Hepatocyte (in vitro differentiated cells): ENCODE measurements at regions not wholly inside any gene's neighbourhood (a gene's known extent, or its start where the extent isn't known, plus 50 kb on each side); places are given as distances from the start of the nearest gene placed in this dataset.

ENCODE experiments used
- DNase-seq: peaks from one replicate; pipeline ENCODE4 v3.0.0-alpha.2; 2016; ENCODE audit warnings: low spot score
- H2AFZ ChIP-seq: fragments of 200-600 bp; sonication (generic); 2 replicates; pipeline ENCODE4 v1.6.0; 2016; ENCODE audit warnings: antibody characterized with exemption, mild to moderate bottlenecking
- H3K27ac ChIP-seq: fragments of 200-600 bp; sonication (generic); 2 replicates; pipeline ENCODE4 v1.5.1; 2016; ENCODE audit warnings: mild to moderate bottlenecking
- H3K27me3 ChIP-seq: fragments of 200-600 bp; sonication (generic); 2 replicates; pipeline ENCODE4 v1.6.1; 2016
- H3K36me3 ChIP-seq: fragments of 200-600 bp; sonication (generic); replicated peaks from 2 replicates; pipeline ENCODE4 v1.5.1; 2016; ENCODE audit warnings: low read depth; ENCODE audit not compliant: insufficient read depth
- H3K4me1 ChIP-seq: fragments of 200-600 bp; sonication (generic); 2 replicates; pipeline ENCODE4 v1.5.1; 2016; ENCODE audit warnings: mild to moderate bottlenecking, moderate library complexity; ENCODE audit not compliant: insufficient read depth
- H3K4me2 ChIP-seq: fragments of 200-600 bp; sonication (generic); 2 replicates; pipeline ENCODE4 v1.6.0; 2016
- H3K4me3 ChIP-seq: fragments of 200-600 bp; sonication (generic); 2 replicates; pipeline ENCODE4 v1.5.1; 2016; ENCODE audit warnings: mild to moderate bottlenecking
- H3K79me2 ChIP-seq: fragments of 200-600 bp; sonication (generic); 2 replicates; pipeline ENCODE4 v1.6.0; 2017; ENCODE audit warnings: mild to moderate bottlenecking
- H3K9me2 ChIP-seq: fragments of 200-600 bp; sonication (generic); replicated peaks from 2 replicates; pipeline ENCODE4 v1.6.0; 2017; ENCODE audit warnings: mild to moderate bottlenecking; ENCODE audit not compliant: insufficient read depth
- H3K9me3 ChIP-seq: fragments of 200-600 bp; sonication (generic); 2 replicates; pipeline ENCODE4 v1.5.1; 2016; ENCODE audit warnings: low read depth, mild to moderate bottlenecking
- H4K20me1 ChIP-seq: fragments of 200-600 bp; sonication (generic); 2 replicates; pipeline ENCODE4 v1.6.0; 2016; ENCODE audit warnings: mild to moderate bottlenecking; ENCODE audit not compliant: insufficient read depth, poor library complexity, severe bottlenecking
- CTCF ChIP-seq: fragments of 200-600 bp; sonication (generic); IDR thresholded peaks from 2 replicates; pipeline ENCODE4 v1.5.1; 2016; ENCODE audit warnings: antibody characterized with exemption, mild to moderate bottlenecking; ENCODE audit not compliant: poor library complexity
- EZH2 ChIP-seq: fragments of 200-600 bp; sonication (generic); IDR thresholded peaks from 2 replicates; pipeline ENCODE4 v1.6.1; 2016; ENCODE audit warnings: antibody characterized with exemption, mild to moderate bottlenecking, borderline replicate concordance
- EZH2phosphoT487 ChIP-seq: fragments of 200-600 bp; sonication (generic); IDR thresholded peaks from one replicate; pipeline ENCODE4 v1.6.1; 2018; ENCODE audit warnings: antibody characterized with exemption, mild to moderate bottlenecking, low read depth, moderate library complexity; ENCODE audit not compliant: unreplicated experiment, severe bottlenecking
- WGBS: methylation state at CpG from one replicate; pipeline ENCODE4 v1.1.6; 2016; ENCODE audit warnings: low lambda C conversion rate; ENCODE audit errors: missing lambda C conversion rate; 5-methylcytosine and 5-hydroxymethylcytosine counted together

DNA sequence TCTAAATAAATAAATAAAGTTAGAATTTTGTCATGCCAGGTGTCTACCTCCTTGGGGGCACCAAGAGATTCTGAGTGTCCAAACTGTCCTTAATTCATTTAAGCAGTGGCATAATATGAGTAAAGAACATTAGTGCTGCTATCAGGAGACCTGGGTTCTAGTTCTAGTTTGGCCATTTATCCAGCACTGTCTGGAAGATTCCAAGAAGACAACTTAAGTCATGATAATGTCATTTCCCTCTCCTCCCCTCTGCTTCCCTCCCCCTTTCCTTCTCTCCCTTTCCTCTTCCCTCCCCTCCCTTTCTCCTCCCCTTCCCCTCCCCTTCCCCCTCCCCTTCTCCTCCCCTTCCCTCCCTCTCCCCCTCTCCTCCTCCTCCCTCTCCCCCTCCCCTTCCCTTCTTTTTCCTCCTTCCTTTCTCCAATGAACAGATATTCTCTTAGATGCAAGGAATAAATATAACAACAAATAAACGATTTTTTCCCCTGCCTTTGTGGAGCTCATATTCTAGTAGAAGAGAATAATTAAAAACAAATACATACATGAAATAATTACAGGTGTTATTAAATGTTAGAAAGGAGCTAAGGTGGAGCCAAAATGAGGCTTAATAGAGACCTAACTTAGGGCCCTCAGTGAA is 90.8 kb downstream of the NMUR2 start:
- H3K4me2 ChIP-seq: no peak overlapping the region
- WGBS: 65% methylated on average over 1 of the region's 1 CpG
- no peaks in the 10 kb centered on the region for H4K20me1 ChIP-seq
- H3K9me3 ChIP-seq: no peaks in the 10 kb centered on the region
- no peaks in the 10 kb centered on the region for H3K9me2 ChIP-seq
- DNase-seq: no peak
- no peaks in the 10 kb centered on the region for H3K27me3 ChIP-seq
- no peaks in the 10 kb centered on the region for H3K4me1 ChIP-seq
- no peaks in the 10 kb centered on the region for H3K36me3 ChIP-seq
- H2AFZ ChIP-seq: no peak overlapping the region
- no peaks in the 10 kb centered on the region for H3K79me2 ChIP-seq
- no peak overlapping the region for H3K27ac ChIP-seq
- TF ChIP-seq EZH2: no peak
- TF ChIP-seq CTCF: no peak
- no peak for TF ChIP-seq EZH2phosphoT487
- no peak overlapping the region for H3K4me3 ChIP-seq

DNA sequence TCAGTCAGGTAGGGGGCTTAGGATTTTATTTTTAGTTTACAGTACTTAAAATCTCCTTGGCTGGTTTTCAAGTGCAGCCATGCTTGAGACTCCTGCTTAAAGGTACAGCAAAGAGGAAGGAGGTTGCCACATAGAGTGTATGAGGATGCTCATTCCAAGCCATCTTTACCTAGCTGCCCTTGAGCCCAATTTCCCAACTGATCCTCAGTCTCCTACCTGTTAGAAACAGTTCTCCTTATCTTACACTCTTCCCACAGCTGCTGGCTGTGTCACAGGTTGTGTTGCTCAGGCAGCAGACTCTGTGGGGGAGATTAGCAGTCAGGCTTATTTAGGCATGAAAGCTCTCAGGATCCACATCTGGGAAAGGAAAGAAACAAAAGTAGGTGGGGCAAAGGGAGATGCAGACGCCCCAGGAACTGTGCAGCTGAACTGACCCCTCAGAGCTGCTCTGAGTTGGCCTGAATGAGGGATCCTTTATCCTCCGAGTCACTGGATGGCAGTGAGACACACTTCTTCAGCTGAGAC is 95.1 kb downstream of the NMUR2 start:
- Histone ChIP-seq H3K4me1 (no peaks in the 10 kb centered on the region), H3K4me3 (no peak overlapping the region), H3K9me2 (no peaks in the 10 kb centered on the region), H3K9me3 (no peaks in the 10 kb centered on the region), H3K27ac (no peak overlapping the region), H3K79me2 (no peaks in the 10 kb centered on the region), H2AFZ (no peak overlapping the region), H4K20me1 (no peaks in the 10 kb centered on the region), H3K4me2 (no peak overlapping the region), H3K27me3 (no peaks in the 10 kb centered on the region), H3K36me3 (no peaks in the 10 kb centered on the region)
- TF ChIP-seq EZH2phosphoT487: no peak
- no peak for TF ChIP-seq EZH2
- no peak for TF ChIP-seq CTCF
- no peak for DNase-seq
- WGBS: 21% methylated on average over 2 of the region's 2 CpGs

GRCh38 chr5:152306386-152306785 is 98.7 kb downstream of the NMUR2 start:
- Histone ChIP-seq H3K27ac (no peak overlapping the region), H3K4me2 (no peak overlapping the region), H3K36me3 (no peaks in the 10 kb centered on the region), H3K27me3 (no peaks in the 10 kb centered on the region), H4K20me1 (no peaks in the 10 kb centered on the region), H3K4me1 (no peaks in the 10 kb centered on the region), H3K79me2 (no peaks in the 10 kb centered on the region), H3K4me3 (no peak overlapping the region), H3K9me3 (no peaks in the 10 kb centered on the region), H3K9me2 (no peaks in the 10 kb centered on the region), H2AFZ (no peak overlapping the region)
- no peak for DNase-seq
- TF ChIP-seq EZH2phosphoT487 (no peak), CTCF (no peak), EZH2 (no peak)
- 54% methylated on average over 2 of the region's 2 CpGs for WGBS

DNA sequence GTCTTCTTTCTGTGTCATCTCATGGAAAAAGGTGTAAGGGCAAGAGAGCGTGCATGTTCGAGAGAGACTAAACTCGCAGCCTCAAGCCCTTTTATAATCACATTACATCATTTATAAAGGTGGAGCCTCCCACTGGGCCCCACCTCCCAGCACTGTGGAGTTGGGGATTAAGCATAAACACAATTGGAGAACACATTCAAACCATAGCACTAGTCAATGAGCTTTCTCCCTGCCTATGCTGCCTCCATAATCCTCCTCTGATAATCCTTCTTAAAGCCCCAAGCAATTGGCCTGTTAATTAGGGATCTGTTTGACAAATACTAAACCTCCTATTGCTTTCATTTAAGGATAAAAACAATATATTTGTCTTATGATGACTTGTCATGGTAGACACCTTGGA is 99.6 kb downstream of the NMUR2 start:
- no peaks in the 10 kb centered on the region for H3K4me1 ChIP-seq
- H3K4me2 ChIP-seq: no peak overlapping the region

More for the DNA sequence above, 99.6 kb downstream of the NMUR2 start:
- Histone ChIP-seq H3K4me3 (no peak overlapping the region), H3K79me2 (no peaks in the 10 kb centered on the region), H3K9me3 (no peaks in the 10 kb centered on the region), H3K27ac (no peak overlapping the region), H3K27me3 (no peaks in the 10 kb centered on the region), H3K36me3 (no peaks in the 10 kb centered on the region), H2AFZ (no peak overlapping the region), H4K20me1 (no peaks in the 10 kb centered on the region), H3K9me2 (no peaks in the 10 kb centered on the region)
- TF ChIP-seq CTCF: no peak
- TF ChIP-seq EZH2phosphoT487: no peak
- TF ChIP-seq EZH2: no peak
- no peak for DNase-seq
- 85% methylated on average over 3 of the region's 3 CpGs for WGBS
